ENCODE measurements at regions not wholly inside any gene's neighbourhood (a gene's known extent, or its start where the extent isn't known, plus 50 kb on each side); places are given as distances from the start of the nearest gene placed in this dataset.

GRCh38 chr5:163033656-163034055, 403.7 kb upstream of the CCNG1 start:
- TF ChIP-seq CTCF (IDR thresholded peaks at IDR 0.05; ENCODE audit: borderline replicate concordance, extremely low read depth, low read length, poor library complexity, severe bottlenecking): no peak
- TF ChIP-seq EZH2 (IDR thresholded peaks at IDR 0.05; ENCODE audit: borderline replicate concordance, low read depth, low read length, severe bottlenecking): no peak

All from DND-41 (cell line).